Neural cell (in vitro differentiated cells): ENCODE measurements at regions not wholly inside any gene's neighbourhood (a gene's known extent, or its start where the extent isn't known, plus 50 kb on each side); places are given as distances from the start of the nearest gene placed in this dataset.

Source experiments
- H2AFZ ChIP-seq: fragments of 200-600, 300-800 bp; sonication (generic), shearing (Covaris generic); 2 replicates; pipeline ENCODE4 v1.6.0; 2014; ENCODE audit warnings: low read depth, mild to moderate bottlenecking, antibody characterized with exemption, low read length, moderate library complexity
- H3F3A ChIP-seq: fragments of 200-600 bp; shearing (Covaris generic); 2 replicates; pipeline ENCODE4 v1.6.1; 2016; ENCODE audit warnings: mild to moderate bottlenecking, moderate library complexity, mixed read lengths, antibody characterized with exemption, low read length; ENCODE audit not compliant: insufficient read depth, poor library complexity, severe bottlenecking
- H3K27ac ChIP-seq: fragments of 200-600, 300-800 bp; sonication (generic), shearing (Covaris generic); 2 replicates; pipeline ENCODE4 v1.5.1; 2014; ENCODE audit warnings: mild to moderate bottlenecking, low read length, moderate library complexity
- H3K27me3 ChIP-seq: fragments of 300-800, 200-600 bp; sonication (generic), shearing (Covaris generic); 2 replicates; pipeline ENCODE4 v1.6.0; 2014; ENCODE audit warnings: mild to moderate bottlenecking, low read depth, low read length, moderate library complexity; ENCODE audit not compliant: insufficient read depth
- H3K36me3 ChIP-seq: fragments of 300-800, 200-600 bp; sonication (generic), shearing (Covaris generic); 2 replicates; pipeline ENCODE4 v1.5.1; 2014; ENCODE audit warnings: mild to moderate bottlenecking, antibody characterized with exemption, low read length, moderate library complexity; ENCODE audit not compliant: insufficient read depth
- H3K4me2 ChIP-seq: fragments of 300-800, 200-600 bp; sonication (generic), shearing (Covaris generic); 2 replicates; pipeline ENCODE4 v1.6.0; 2014; ENCODE audit warnings: mild to moderate bottlenecking, low read length
- H3K4me3 ChIP-seq: fragments of 300-800, 200-600 bp; sonication (generic), shearing (Covaris generic); 2 replicates; pipeline ENCODE4 v1.5.1; 2014; ENCODE audit warnings: mild to moderate bottlenecking, low read length, moderate library complexity
- H3K79me2 ChIP-seq: fragments of 200-600 bp; shearing (Covaris generic); replicated peaks from 2 replicates; pipeline ENCODE4 v1.6.0; 2014; ENCODE audit warnings: mild to moderate bottlenecking, low read length, moderate library complexity; ENCODE audit not compliant: insufficient read depth
- H3K9ac ChIP-seq: fragments of 300-800, 200-600 bp; sonication (generic), shearing (Covaris generic); 2 replicates; pipeline ENCODE4 v1.6.1; 2016; ENCODE audit warnings: mild to moderate bottlenecking, low read length, mixed read lengths
- H3K9me2 ChIP-seq: fragments of 200-600 bp; shearing (Covaris generic); 2 replicates; pipeline ENCODE4 v1.6.1; 2016; ENCODE audit warnings: mild to moderate bottlenecking, low read length, mixed read lengths; ENCODE audit not compliant: insufficient read depth
- H3K9me3 ChIP-seq: fragments of 200-600, 300-800 bp; sonication (generic), shearing (Covaris generic); 2 replicates; pipeline ENCODE4 v1.6.1; 2016; ENCODE audit warnings: mild to moderate bottlenecking, mixed run types, low read length, moderate library complexity, mixed read lengths
- H4K20me1 ChIP-seq: fragments of 200-600 bp; shearing (Covaris generic); 2 replicates; pipeline ENCODE4 v1.6.1; 2016; ENCODE audit warnings: mild to moderate bottlenecking, mixed run types; ENCODE audit not compliant: insufficient read depth
- CTCF ChIP-seq: fragments of 450-650 bp; IDR thresholded peaks from 2 replicates; pipeline ENCODE4 v1.5.1; 2014; ENCODE audit warnings: antibody characterized with exemption, mild to moderate bottlenecking, moderate library complexity; ENCODE audit not compliant: poor library complexity, severe bottlenecking
- EP300 ChIP-seq: fragments of 450-650 bp; conservative IDR thresholded peaks from 2 replicates; pipeline ENCODE4 v1.6.1; 2014; ENCODE audit warnings: antibody characterized with exemption, mild to moderate bottlenecking, moderate library complexity; ENCODE audit not compliant: poor library complexity, severe bottlenecking
- EZH2 ChIP-seq: fragments of 200-600, 300-800 bp; shearing (Covaris generic), sonication (generic); IDR thresholded peaks from 2 replicates; pipeline ENCODE4 v1.6.1; 2014; ENCODE audit warnings: antibody characterized with exemption, low read length, borderline replicate concordance, mild to moderate bottlenecking; ENCODE audit not compliant: insufficient read depth, poor library complexity, severe bottlenecking
- MXI1 ChIP-seq: fragments of 450-650 bp; conservative IDR thresholded peaks from 2 replicates; pipeline ENCODE4 v1.6.1; 2014; ENCODE audit warnings: antibody characterized with exemption, mild to moderate bottlenecking; ENCODE audit not compliant: poor library complexity, severe bottlenecking
- POLR2AphosphoS5 ChIP-seq: IDR thresholded peaks from 2 replicates; pipeline ENCODE4 v1.6.1; 2012
- RAD21 ChIP-seq: fragments of 450-650 bp; conservative IDR thresholded peaks from 2 replicates; pipeline ENCODE4 v1.6.1; 2014; ENCODE audit warnings: antibody characterized with exemption, mild to moderate bottlenecking, moderate library complexity
- REST ChIP-seq: IDR thresholded peaks from 2 replicates; pipeline ENCODE4 v1.6.1; 2012; ENCODE audit warnings: borderline replicate concordance
- SMC3 ChIP-seq: fragments of 450-650 bp; conservative IDR thresholded peaks from 2 replicates; pipeline ENCODE4 v1.6.1; 2014; ENCODE audit warnings: antibody characterized with exemption, mild to moderate bottlenecking, moderate library complexity; ENCODE audit not compliant: poor library complexity
- TAF1 ChIP-seq: IDR thresholded peaks from 2 replicates; pipeline ENCODE4 v1.6.1; 2012; ENCODE audit warnings: low read depth

- TF ChIP-seq MXI1 (no peak), EP300 (no peak), EZH2 (no peak), REST (no peak), POLR2AphosphoS5 (no peak)
- Histone ChIP-seq H3K9ac (no peak overlapping the region), H3K27me3 (no peaks in the 10 kb centered on the region), H3K9me2 (no peaks in the 10 kb centered on the region), H3K36me3 (no peaks in the 10 kb centered on the region), H2AFZ (no peak overlapping the region), H3K9me3 (no peaks in the 10 kb centered on the region), H3K4me3 (no peak overlapping the region), H3K27ac (no peak overlapping the region), H3K79me2 (no peaks in the 10 kb centered on the region), H3K4me2 (no peak overlapping the region), H3F3A (no peaks in the 10 kb centered on the region), H4K20me1 (no peaks in the 10 kb centered on the region)
These were observed 639.2 kb downstream of the RFPL4B start for GRCh38 chr6:112986321-112986720.

GRCh38 chr6:112988748-112989147 is 641.6 kb downstream of the RFPL4B start:
- Histone ChIP-seq H3K27ac (no peak overlapping the region), H3K36me3 (no peaks in the 10 kb centered on the region), H3K9me2 (no peaks in the 10 kb centered on the region), H3K27me3 (no peaks in the 10 kb centered on the region), H3K9ac (no peak overlapping the region), H3K9me3 (no peaks in the 10 kb centered on the region), H3K4me2 (no peak overlapping the region), H3K4me3 (no peak overlapping the region), H3K79me2 (no peaks in the 10 kb centered on the region), H2AFZ (no peak overlapping the region), H3F3A (no peaks in the 10 kb centered on the region), H4K20me1 (no peaks in the 10 kb centered on the region)
- TF ChIP-seq REST: no peak
- TF ChIP-seq SMC3: no peak
- TF ChIP-seq POLR2AphosphoS5: no peak
- TF ChIP-seq TAF1: no peak
- no peak for TF ChIP-seq EP300

GRCh38 chr6:112990971-112991370 is 643.8 kb downstream of the RFPL4B start:
- Histone ChIP-seq H3K9ac (no peak overlapping the region), H3K27me3 (no peaks in the 10 kb centered on the region), H3K27ac (no peak overlapping the region), H2AFZ (no peak overlapping the region), H3K9me2 (no peaks in the 10 kb centered on the region), H3K9me3 (no peaks in the 10 kb centered on the region), H3K4me2 (no peak overlapping the region), H4K20me1 (no peaks in the 10 kb centered on the region), H3K79me2 (no peaks in the 10 kb centered on the region), H3K36me3 (no peaks in the 10 kb centered on the region), H3K4me3 (no peak overlapping the region), H3F3A (no peaks in the 10 kb centered on the region)
- TF ChIP-seq RAD21 (no peak), TAF1 (no peak), POLR2AphosphoS5 (no peak), MXI1 (no peak), EP300 (no peak), EZH2 (no peak), CTCF (no peak), REST (no peak), SMC3 (no peak)
